AG09319 (cell line): ENCODE measurements at regions not wholly inside any gene's neighbourhood (a gene's known extent, or its start where the extent isn't known, plus 50 kb on each side); places are given as distances from the start of the nearest gene placed in this dataset.

Experiments
- DNase-seq: peaks from one replicate; pipeline ENCODE4 v3.0.0-alpha.2; 2010; ENCODE audit warnings: low read depth; ENCODE audit errors: extremely low read depth
- TF ChIP-seq, protein P1 (sequence below): IDR thresholded peaks from 2 replicates; pipeline ENCODE4 v1.5.1; 2011; ENCODE audit warnings: low read depth, mild to moderate bottlenecking, inconsistent platforms, low read length, moderate library complexity

DNA sequence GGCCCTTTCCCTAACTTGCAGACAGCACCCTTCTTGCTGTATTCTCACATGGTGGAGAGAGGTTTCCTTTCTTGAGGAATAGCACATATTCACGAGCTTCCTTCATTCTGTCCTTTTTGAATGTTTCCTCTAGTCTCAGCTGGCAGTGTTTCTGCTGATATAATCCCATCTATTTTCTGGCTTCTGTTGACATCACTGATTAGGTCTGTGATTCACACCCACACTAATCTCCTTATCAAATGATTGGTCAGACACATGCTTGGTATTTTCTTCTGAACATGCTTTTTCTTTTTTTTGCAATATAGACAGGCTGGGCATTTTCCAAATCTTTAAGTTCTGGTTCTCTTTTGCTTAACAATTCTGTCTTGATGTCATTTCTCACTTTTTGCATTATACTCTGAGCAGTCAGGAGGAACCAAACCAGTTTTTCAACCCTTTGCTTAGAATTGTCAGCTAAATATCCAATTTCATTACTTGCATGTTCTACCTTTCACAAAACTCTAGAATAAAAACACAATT is 65.4 kb downstream of the OXSM start:
- no peak for DNase-seq
- TF ChIP-seq, protein P1, sequence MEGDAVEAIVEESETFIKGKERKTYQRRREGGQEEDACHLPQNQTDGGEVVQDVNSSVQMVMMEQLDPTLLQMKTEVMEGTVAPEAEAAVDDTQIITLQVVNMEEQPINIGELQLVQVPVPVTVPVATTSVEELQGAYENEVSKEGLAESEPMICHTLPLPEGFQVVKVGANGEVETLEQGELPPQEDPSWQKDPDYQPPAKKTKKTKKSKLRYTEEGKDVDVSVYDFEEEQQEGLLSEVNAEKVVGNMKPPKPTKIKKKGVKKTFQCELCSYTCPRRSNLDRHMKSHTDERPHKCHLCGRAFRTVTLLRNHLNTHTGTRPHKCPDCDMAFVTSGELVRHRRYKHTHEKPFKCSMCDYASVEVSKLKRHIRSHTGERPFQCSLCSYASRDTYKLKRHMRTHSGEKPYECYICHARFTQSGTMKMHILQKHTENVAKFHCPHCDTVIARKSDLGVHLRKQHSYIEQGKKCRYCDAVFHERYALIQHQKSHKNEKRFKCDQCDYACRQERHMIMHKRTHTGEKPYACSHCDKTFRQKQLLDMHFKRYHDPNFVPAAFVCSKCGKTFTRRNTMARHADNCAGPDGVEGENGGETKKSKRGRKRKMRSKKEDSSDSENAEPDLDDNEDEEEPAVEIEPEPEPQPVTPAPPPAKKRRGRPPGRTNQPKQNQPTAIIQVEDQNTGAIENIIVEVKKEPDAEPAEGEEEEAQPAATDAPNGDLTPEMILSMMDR, result no peak

- DNase-seq, result peak; percentile 12
- TF ChIP-seq, protein P1, result peak; percentile 87
Observed at GRCh38 chr3:25856902-25857518, 67.1 kb downstream of the OXSM start.

GRCh38 chr3:25861566-25861965 is 71.7 kb downstream of the OXSM start:
- TF ChIP-seq, protein P1, result no peak

GRCh38 chr3:25863011-25863415 is 73.1 kb downstream of the OXSM start:
- no peak for DNase-seq
- TF ChIP-seq, protein P1, result no peak

More at GRCh38 chr3:25861566-25861965, 71.7 kb downstream of the OXSM start:
- DNase-seq, result no peak

- no peak for DNase-seq
- TF ChIP-seq, protein P1, result no peak
Observed at GRCh38 chr3:25863416-25863959, 73.6 kb downstream of the OXSM start.

DNA sequence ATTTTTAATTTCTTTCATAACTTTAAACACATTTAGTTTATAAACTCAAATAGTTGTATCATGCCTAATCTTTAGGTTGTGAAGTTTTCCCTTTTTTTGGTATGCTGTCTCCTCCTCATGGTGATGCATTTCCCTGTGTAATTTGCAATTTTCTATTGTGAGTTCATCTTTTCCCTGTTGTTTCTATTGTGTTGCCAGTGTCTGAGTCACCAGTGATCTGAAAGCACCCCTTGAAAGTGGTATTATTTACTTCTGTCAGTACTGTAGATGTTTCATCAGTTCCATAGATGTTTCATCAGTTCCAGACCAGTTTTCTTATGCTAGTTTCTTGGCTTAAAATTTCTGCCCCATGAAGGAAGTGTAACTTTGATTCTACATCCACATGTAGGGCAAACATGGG is 80.6 kb downstream of the OXSM start:
- no peak for DNase-seq
- TF ChIP-seq, protein P1, result no peak

DNA sequence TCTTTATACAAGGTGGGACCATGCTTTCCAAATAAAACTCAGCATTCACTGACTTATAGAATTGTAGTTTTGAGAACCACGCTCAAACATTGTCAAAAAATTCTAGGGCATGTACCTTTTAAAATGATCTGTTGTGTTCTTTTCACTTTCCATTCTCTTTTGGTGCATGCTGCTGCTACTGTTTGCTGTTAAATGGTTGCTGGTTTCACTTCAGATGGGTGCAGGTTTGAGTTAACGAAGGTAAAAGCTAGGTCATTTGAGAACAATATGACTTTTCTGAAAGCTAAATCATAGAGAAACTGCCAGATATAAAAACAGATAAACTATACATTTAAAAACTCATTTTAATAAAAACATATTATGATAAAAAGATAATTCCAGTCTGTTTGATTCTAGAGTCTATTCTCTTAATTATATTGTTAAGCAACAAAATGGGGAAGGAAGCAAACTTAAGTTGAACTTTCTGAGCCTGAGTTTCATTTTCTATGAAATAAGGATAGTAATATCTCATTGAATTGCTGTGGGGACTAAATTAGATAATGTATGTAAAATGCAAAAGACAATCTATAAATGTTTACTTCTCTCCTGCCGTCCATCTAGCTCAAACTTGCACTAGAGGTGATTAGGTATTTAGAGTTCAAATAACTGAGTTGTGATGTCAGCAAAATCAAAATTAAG is 82.4 kb downstream of the OXSM start:
- DNase-seq, result no peak
- TF ChIP-seq, protein P1, result no peak
